ENCODE measurements at regions not wholly inside any gene's neighbourhood (a gene's known extent, or its start where the extent isn't known, plus 50 kb on each side); places are given as distances from the start of the nearest gene placed in this dataset.
A peak's percentile ranks its signal among the peaks of the same experiment; 100 is the strongest.

GRCh38 chr4:134695433-134695832 is 493.8 kb upstream of the PABPC4L start:
- H3K9me3 ChIP-seq = no peaks in the 10 kb centered on the region; the same call in 1 of the 2 replicates
- H3K4me1 ChIP-seq = no peaks in the 10 kb centered on the region
- DNase-seq (ENCODE audit: low spot score in 2 of 2) = no peak
- no peaks in the 10 kb centered on the region for H3K36me3 ChIP-seq (replicated peaks)
- no peak overlapping the region for H3K4me3 ChIP-seq
- in situ Hi-C loops (cut with MboI; ENCODE audit: low sequenced_read_pairs) = no loop called here
- no peaks in the 10 kb centered on the region for H3K27me3 ChIP-seq (ENCODE audit: low read depth)

GRCh38 chr4:134691915-134692314 is 490.3 kb upstream of the PABPC4L start:
- DNase-seq (ENCODE audit: low spot score in 2 of 2) = no peak
- Histone ChIP-seq H3K4me3 (no peak overlapping the region), H3K9me3 (no peaks in the 10 kb centered on the region), H3K27me3 (ENCODE audit: low read depth) (no peaks in the 10 kb centered on the region), H3K36me3 (replicated peaks) (no peaks in the 10 kb centered on the region), H3K4me1 (no peaks in the 10 kb centered on the region)
- in situ Hi-C loops (cut with MboI; ENCODE audit: low sequenced_read_pairs) = no loop called here

- Histone ChIP-seq H3K4me3 (no peak overlapping the region), H3K36me3 (replicated peaks) (no peaks in the 10 kb centered on the region), H3K9me3 (no peaks in the 10 kb centered on the region), H3K4me1 (no peaks in the 10 kb centered on the region), H3K27me3 (ENCODE audit: low read depth) (no peaks in the 10 kb centered on the region)
- no peak for DNase-seq (ENCODE audit: low spot score in 2 of 2)
- in situ Hi-C loops (cut with MboI; ENCODE audit: low sequenced_read_pairs) = no loop called here
Measured at GRCh38 chr4:134687646-134688628, 486.3 kb upstream of the PABPC4L start.

DNA sequence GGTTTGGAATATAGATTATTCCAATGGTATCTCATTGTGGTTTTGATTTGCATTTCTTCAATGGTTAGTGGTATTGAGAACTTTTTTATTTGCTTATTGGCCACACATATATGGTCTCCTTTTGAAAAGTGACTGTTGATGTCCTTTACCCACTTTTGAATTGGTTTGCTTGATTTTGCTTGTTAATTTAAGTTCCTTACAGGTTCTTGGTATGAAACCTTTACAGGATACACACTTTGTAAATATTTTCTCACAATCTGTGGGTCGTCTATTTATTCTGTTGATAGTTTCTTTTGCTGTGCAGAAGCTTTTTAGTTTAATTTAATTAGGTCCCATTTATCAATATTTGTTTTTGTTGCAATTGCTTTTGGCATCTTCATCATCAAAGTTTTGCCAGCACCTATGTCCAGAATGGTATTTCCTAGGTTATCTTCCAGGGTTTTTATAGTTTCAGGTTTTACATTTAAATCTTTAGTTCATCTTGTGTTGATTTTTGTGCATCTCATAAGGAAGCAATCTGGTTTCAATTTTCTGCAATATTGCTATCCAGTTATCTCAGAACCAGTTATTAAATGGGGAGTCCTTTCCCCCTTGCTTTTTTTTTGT is 475.7 kb upstream of the PABPC4L start:
- Histone ChIP-seq H3K4me1 (no peaks in the 10 kb centered on the region), H3K27me3 (ENCODE audit: low read depth) (no peaks in the 10 kb centered on the region), H3K36me3 (replicated peaks) (no peaks in the 10 kb centered on the region), H3K4me3 (no peak overlapping the region), H3K9me3 (no peaks in the 10 kb centered on the region)
- in situ Hi-C loops (cut with MboI; ENCODE audit: low sequenced_read_pairs) = no loop called here
- DNase-seq (ENCODE audit: low spot score in 2 of 2) = no peak

DNA sequence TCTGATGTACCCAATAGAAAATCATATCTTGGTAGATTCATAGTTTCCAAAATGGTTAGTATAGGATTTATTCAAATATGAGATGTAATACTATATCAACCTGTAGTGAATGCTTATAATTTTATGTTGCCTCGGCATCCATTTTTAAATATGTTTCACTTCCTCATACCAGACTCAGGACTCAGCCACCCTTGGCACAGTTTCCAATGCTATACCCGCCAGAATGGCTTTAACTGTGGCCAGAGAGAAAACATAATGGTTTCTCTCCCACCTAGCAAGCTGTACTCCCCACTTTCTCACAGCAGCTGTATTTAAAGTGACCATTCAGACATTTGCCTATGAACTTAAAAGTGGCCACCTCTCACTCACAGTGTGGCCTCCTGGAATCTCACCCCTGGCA is 466.6 kb upstream of the PABPC4L start:
- H3K4me3 ChIP-seq = no peak overlapping the region
- in situ Hi-C loops (cut with MboI; ENCODE audit: low sequenced_read_pairs) = no loop called here
- DNase-seq (ENCODE audit: low spot score in 2 of 2) = no peak
- no peaks in the 10 kb centered on the region for H3K36me3 ChIP-seq (replicated peaks)
- no peaks in the 10 kb centered on the region for H3K9me3 ChIP-seq
- no peaks in the 10 kb centered on the region for H3K27me3 ChIP-seq (ENCODE audit: low read depth)
- no peaks in the 10 kb centered on the region for H3K4me1 ChIP-seq

DNA sequence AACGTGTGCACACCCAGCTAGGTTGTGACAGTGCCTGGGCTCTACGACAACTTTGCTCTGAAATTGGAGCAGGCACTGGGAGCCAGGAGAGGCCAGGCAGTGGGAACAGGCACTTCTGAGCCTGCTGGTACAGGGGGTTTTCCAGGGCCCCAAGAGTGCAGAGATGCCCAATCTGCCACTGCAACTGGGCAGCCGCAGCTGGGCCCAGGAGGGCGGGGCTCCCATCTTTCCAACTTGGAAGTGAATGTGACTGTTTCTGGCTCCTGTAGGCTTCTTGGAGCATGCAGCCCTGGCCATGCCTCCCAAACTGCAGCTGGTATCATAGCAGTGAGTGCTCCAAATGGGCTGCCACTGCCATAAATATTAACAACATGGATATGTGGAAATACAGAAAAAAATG is 465.1 kb upstream of the PABPC4L start:
- no peak for DNase-seq (ENCODE audit: low spot score in 2 of 2)
- no peak overlapping the region for H3K4me3 ChIP-seq
- in situ Hi-C loops (cut with MboI; ENCODE audit: low sequenced_read_pairs) = no loop called here
- no peaks in the 10 kb centered on the region for H3K4me1 ChIP-seq
- H3K27me3 ChIP-seq (ENCODE audit: low read depth) = no peaks in the 10 kb centered on the region
- no peaks in the 10 kb centered on the region for H3K9me3 ChIP-seq
- H3K36me3 ChIP-seq (replicated peaks) = no peaks in the 10 kb centered on the region

- no peak overlapping the region for H3K4me3 ChIP-seq
- no peaks in the 10 kb centered on the region for H3K9me3 ChIP-seq
- DNase-seq (ENCODE audit: low spot score in 2 of 2) = no peak
- in situ Hi-C loops (cut with MboI; ENCODE audit: low sequenced_read_pairs) = no loop called here
- no peaks in the 10 kb centered on the region for H3K27me3 ChIP-seq (ENCODE audit: low read depth)
- H3K4me1 ChIP-seq = no peaks in the 10 kb centered on the region
- no peaks in the 10 kb centered on the region for H3K36me3 ChIP-seq (replicated peaks)
Measured at GRCh38 chr4:134665429-134665828, 463.8 kb upstream of the PABPC4L start.

GRCh38 chr4:134663742-134664141 is 462.2 kb upstream of the PABPC4L start:
- H3K27me3 ChIP-seq (ENCODE audit: low read depth) = no peaks in the 10 kb centered on the region
- H3K9me3 ChIP-seq = no peaks in the 10 kb centered on the region
- H3K4me1 ChIP-seq = no peaks in the 10 kb centered on the region
- no peak for DNase-seq (ENCODE audit: low spot score in 2 of 2)
- H3K4me3 ChIP-seq = no peak overlapping the region
- no peaks in the 10 kb centered on the region for H3K36me3 ChIP-seq (replicated peaks)
- in situ Hi-C loops (cut with MboI; ENCODE audit: low sequenced_read_pairs) = no loop called here

- H3K4me1 ChIP-seq = no peaks in the 10 kb centered on the region
- H3K9me3 ChIP-seq = no peaks in the 10 kb centered on the region
- no peak overlapping the region for H3K4me3 ChIP-seq
- no peaks in the 10 kb centered on the region for H3K36me3 ChIP-seq (replicated peaks)
- H3K27me3 ChIP-seq (ENCODE audit: low read depth) = no peaks in the 10 kb centered on the region
- in situ Hi-C loops (cut with MboI; ENCODE audit: low sequenced_read_pairs) = no loop called here
- no peak for DNase-seq (ENCODE audit: low spot score in 2 of 2)
Measured at GRCh38 chr4:134650461-134650860, 448.9 kb upstream of the PABPC4L start.

GRCh38 chr4:134645778-134646177 is 444.2 kb upstream of the PABPC4L start:
- no peak for DNase-seq (ENCODE audit: low spot score in 2 of 2)
- Histone ChIP-seq H3K9me3 (no peaks in the 10 kb centered on the region), H3K36me3 (replicated peaks) (no peaks in the 10 kb centered on the region), H3K4me1 (no peaks in the 10 kb centered on the region), H3K4me3 (no peak overlapping the region), H3K27me3 (ENCODE audit: low read depth) (no peaks in the 10 kb centered on the region)
- in situ Hi-C loops (cut with MboI; ENCODE audit: low sequenced_read_pairs) = no loop called here

DNA sequence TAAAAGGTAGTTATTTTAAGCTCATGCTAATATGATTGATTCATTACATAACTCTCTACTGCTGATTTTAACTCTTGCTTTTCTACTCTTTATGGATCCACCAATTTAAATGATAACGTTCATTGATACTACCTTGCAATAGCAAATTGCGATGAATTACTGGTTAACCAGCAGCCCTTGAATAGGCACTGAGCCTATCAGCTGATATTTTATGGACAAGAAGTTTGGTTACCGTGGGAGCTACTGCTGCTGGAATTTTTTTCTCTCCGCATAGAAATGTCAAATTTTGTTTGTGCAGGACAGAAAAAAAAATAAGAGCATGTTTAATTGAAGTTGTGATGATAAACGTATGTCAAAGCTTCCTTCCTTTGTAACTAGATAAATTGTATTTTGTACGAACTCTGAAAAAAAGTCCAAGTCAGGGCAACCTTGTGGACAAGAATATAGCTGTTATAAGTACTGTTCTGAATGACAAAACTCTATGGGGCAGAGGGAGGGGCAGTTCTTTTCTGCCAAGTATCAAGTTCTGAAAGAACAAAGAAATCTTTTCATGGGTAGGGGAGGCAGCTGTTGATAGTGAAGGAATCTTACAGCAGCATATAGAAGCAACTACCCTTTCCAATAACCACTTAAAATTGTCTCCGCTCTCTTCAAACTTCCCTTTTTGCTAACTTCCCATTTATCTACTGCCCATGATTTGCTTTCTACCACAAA is 434.9 kb upstream of the PABPC4L start:
- no peaks in the 10 kb centered on the region for H3K9me3 ChIP-seq
- peaks cover 7% of the 10 kb centered on the region for H3K4me1 ChIP-seq
- DNase-seq (ENCODE audit: low spot score in 2 of 2) = peak; percentile 41 to 70
- no peak overlapping the region for H3K4me3 ChIP-seq
- H3K27me3 ChIP-seq (ENCODE audit: low read depth) = no peaks in the 10 kb centered on the region
- H3K36me3 ChIP-seq (replicated peaks) = no peaks in the 10 kb centered on the region
- in situ Hi-C loops (cut with MboI; ENCODE audit: low sequenced_read_pairs) = no loop called here

GRCh38 chr4:134634301-134634700 is 432.7 kb upstream of the PABPC4L start:
- H3K4me1 ChIP-seq = peaks cover 7% of the 10 kb centered on the region
- no peaks in the 10 kb centered on the region for H3K9me3 ChIP-seq
- in situ Hi-C loops (cut with MboI; ENCODE audit: low sequenced_read_pairs) = no loop called here
- H3K27me3 ChIP-seq (ENCODE audit: low read depth) = no peaks in the 10 kb centered on the region
- no peak overlapping the region for H3K4me3 ChIP-seq
- no peaks in the 10 kb centered on the region for H3K36me3 ChIP-seq (replicated peaks)
- no peak for DNase-seq (ENCODE audit: low spot score in 2 of 2)

- H3K36me3 ChIP-seq (replicated peaks) = no peaks in the 10 kb centered on the region
- peaks cover 7% of the 10 kb centered on the region for H3K4me1 ChIP-seq
- H3K9me3 ChIP-seq = no peaks in the 10 kb centered on the region
- DNase-seq (ENCODE audit: low spot score in 2 of 2) = no peak
- H3K27me3 ChIP-seq (ENCODE audit: low read depth) = no peaks in the 10 kb centered on the region
- H3K4me3 ChIP-seq = no peak overlapping the region
- in situ Hi-C loops (cut with MboI; ENCODE audit: low sequenced_read_pairs) = no loop called here
Measured at GRCh38 chr4:134632056-134632455, 430.5 kb upstream of the PABPC4L start.

- Histone ChIP-seq H3K9me3 (no peaks in the 10 kb centered on the region), H3K4me3 (no peak overlapping the region), H3K36me3 (replicated peaks) (no peaks in the 10 kb centered on the region), H3K27me3 (ENCODE audit: low read depth) (no peaks in the 10 kb centered on the region), H3K4me1 (peaks cover 22% of the 10 kb centered on the region)
- in situ Hi-C loops (cut with MboI; ENCODE audit: low sequenced_read_pairs) = no loop called here
- no peak for DNase-seq (ENCODE audit: low spot score in 2 of 2)
Measured at GRCh38 chr4:134628066-134628465, 426.5 kb upstream of the PABPC4L start.

Data from HAP-1 (cell line).